ENCODE measurements at regions not wholly inside any gene's neighbourhood (a gene's known extent, or its start where the extent isn't known, plus 50 kb on each side); places are given as distances from the start of the nearest gene placed in this dataset.

GRCh38 chr17:21532763-21533385 is 156.7 kb downstream of the KCNJ12 start:
- peaks cover 5% of the 10 kb centered on the region for H3K4me1 Mint-ChIP-seq
- H3K36me3 Mint-ChIP-seq (ENCODE audit: low read depth) = peaks cover 25% of the 10 kb centered on the region
- no peaks in the 10 kb centered on the region for H3K27me3 Mint-ChIP-seq (ENCODE audit: low read depth)
- TF ChIP-seq, protein P1, sequence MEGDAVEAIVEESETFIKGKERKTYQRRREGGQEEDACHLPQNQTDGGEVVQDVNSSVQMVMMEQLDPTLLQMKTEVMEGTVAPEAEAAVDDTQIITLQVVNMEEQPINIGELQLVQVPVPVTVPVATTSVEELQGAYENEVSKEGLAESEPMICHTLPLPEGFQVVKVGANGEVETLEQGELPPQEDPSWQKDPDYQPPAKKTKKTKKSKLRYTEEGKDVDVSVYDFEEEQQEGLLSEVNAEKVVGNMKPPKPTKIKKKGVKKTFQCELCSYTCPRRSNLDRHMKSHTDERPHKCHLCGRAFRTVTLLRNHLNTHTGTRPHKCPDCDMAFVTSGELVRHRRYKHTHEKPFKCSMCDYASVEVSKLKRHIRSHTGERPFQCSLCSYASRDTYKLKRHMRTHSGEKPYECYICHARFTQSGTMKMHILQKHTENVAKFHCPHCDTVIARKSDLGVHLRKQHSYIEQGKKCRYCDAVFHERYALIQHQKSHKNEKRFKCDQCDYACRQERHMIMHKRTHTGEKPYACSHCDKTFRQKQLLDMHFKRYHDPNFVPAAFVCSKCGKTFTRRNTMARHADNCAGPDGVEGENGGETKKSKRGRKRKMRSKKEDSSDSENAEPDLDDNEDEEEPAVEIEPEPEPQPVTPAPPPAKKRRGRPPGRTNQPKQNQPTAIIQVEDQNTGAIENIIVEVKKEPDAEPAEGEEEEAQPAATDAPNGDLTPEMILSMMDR (conservative IDR thresholded peaks at IDR 0.05) = no peak
- H3K4me3 Mint-ChIP-seq = no peak overlapping the region
- no peak for DNase-seq (ENCODE audit: low read depth, low spot score)
- no peak overlapping the region for H3K27ac Mint-ChIP-seq (ENCODE audit: unreplicated experiment)
- H3K9me3 Mint-ChIP-seq = peaks cover 7% of the 10 kb centered on the region

- Mint-ChIP-seq H3K27ac (ENCODE audit: unreplicated experiment) (no peak overlapping the region), H3K4me3 (no peak overlapping the region)
These were observed 156.5 kb upstream of the KCNJ18 start for GRCh38 chr17:21535686-21536375.

DNA sequence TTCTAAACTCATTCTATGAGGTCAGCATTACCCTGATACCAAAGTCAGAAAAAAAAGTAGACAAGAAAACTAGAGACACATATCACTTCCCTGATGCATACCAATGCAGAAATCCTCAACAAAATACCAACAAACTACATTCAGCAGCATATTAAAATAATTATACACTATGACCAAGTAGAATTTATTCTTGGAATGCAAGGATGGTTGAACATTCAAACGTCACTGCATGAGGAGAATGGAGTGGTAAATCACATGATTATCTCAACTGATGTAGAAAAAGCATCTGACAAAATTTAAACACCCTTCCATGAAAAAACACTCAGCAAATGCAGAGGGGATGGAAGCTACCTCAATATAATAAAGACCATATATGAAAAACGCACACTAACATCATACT is 155.0 kb upstream of the KCNJ18 start:
- DNase-seq (ENCODE audit: low read depth, low spot score) = no peak
- no peak overlapping the region for H3K4me3 Mint-ChIP-seq

More at GRCh38 chr17:21535686-21536375, 156.5 kb upstream of the KCNJ18 start:
- TF ChIP-seq, protein P1 (conservative IDR thresholded peaks at IDR 0.05) = no peak
- H3K4me1 Mint-ChIP-seq = peaks cover 5% of the 10 kb centered on the region
- peaks cover 46% of the 10 kb centered on the region for H3K36me3 Mint-ChIP-seq (ENCODE audit: low read depth)
- H3K27me3 Mint-ChIP-seq (ENCODE audit: low read depth) = no peaks in the 10 kb centered on the region
- no peak for DNase-seq (ENCODE audit: low read depth, low spot score)
- peaks cover 13% of the 10 kb centered on the region for H3K9me3 Mint-ChIP-seq

DNA sequence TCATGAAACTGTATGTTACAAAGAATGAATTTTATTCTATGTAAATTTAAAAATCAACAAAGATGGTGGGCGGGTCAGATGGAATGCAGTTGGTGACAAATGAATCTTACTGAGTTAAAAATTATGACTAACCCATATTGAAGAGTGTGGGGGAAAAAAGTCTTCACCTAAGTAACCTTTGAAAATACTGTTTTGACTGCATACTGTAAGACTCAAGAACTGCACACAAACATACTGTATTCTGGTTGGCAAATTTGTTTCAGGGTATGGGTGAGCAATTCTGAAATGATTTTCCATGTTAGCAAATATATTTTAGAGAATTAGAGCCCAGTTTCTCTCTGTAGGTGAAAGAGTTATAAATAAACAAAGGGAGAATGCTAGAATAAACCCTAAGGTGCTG is 153.7 kb upstream of the KCNJ18 start:
- H3K4me3 Mint-ChIP-seq = no peak overlapping the region
- no peak overlapping the region for H3K27ac Mint-ChIP-seq (ENCODE audit: unreplicated experiment)
- H3K27me3 Mint-ChIP-seq (ENCODE audit: low read depth) = no peaks in the 10 kb centered on the region
- H3K36me3 Mint-ChIP-seq (ENCODE audit: low read depth) = peaks cover 49% of the 10 kb centered on the region
- H3K4me1 Mint-ChIP-seq = peaks cover 5% of the 10 kb centered on the region
- H3K9me3 Mint-ChIP-seq = peaks cover 13% of the 10 kb centered on the region
- TF ChIP-seq, protein P1 (conservative IDR thresholded peaks at IDR 0.05) = no peak
- no peak for DNase-seq (ENCODE audit: low read depth, low spot score)

More for the DNA sequence above, 155.0 kb upstream of the KCNJ18 start:
- TF ChIP-seq, protein P1 (conservative IDR thresholded peaks at IDR 0.05) = no peak
- Mint-ChIP-seq H3K4me1 (peaks cover 5% of the 10 kb centered on the region), H3K27me3 (ENCODE audit: low read depth) (no peaks in the 10 kb centered on the region), H3K27ac (ENCODE audit: unreplicated experiment) (no peak overlapping the region), H3K36me3 (ENCODE audit: low read depth) (peaks cover 46% of the 10 kb centered on the region), H3K9me3 (peaks cover 13% of the 10 kb centered on the region)

- DNase-seq (ENCODE audit: low read depth, low spot score) = no peak
- peaks cover 5% of the 10 kb centered on the region for H3K4me1 Mint-ChIP-seq
- peaks cover 13% of the 10 kb centered on the region for H3K9me3 Mint-ChIP-seq
- H3K27ac Mint-ChIP-seq (ENCODE audit: unreplicated experiment) = no peak overlapping the region
- H3K36me3 Mint-ChIP-seq (ENCODE audit: low read depth) = peaks cover 51% of the 10 kb centered on the region
- TF ChIP-seq, protein P1 (conservative IDR thresholded peaks at IDR 0.05) = no peak
- H3K27me3 Mint-ChIP-seq (ENCODE audit: low read depth) = no peaks in the 10 kb centered on the region
- no peak overlapping the region for H3K4me3 Mint-ChIP-seq
These were observed 153.2 kb upstream of the KCNJ18 start for GRCh38 chr17:21539146-21539545.
